DND-41 (cell line): ENCODE measurements at regions not wholly inside any gene's neighbourhood (a gene's known extent, or its start where the extent isn't known, plus 50 kb on each side); places are given as distances from the start of the nearest gene placed in this dataset.

Experiments used
- CTCF ChIP-seq: IDR thresholded peaks from 2 replicates; pipeline ENCODE4 v1.5.1; 2012; ENCODE audit warnings: borderline replicate concordance, low read length, moderate library complexity, mild to moderate bottlenecking; ENCODE audit not compliant: poor library complexity, severe bottlenecking; ENCODE audit errors: extremely low read depth
- EZH2 ChIP-seq: IDR thresholded peaks from 3 replicates; pipeline ENCODE4 v1.6.1; 2012; ENCODE audit warnings: borderline replicate concordance, low read depth, mild to moderate bottlenecking, moderate library complexity, low read length, inconsistent platforms; ENCODE audit not compliant: severe bottlenecking

- TF ChIP-seq CTCF = no peak
- no peak for TF ChIP-seq EZH2
Observed at GRCh38 chr11:112665291-112665690, 295.9 kb upstream of the NCAM1 start.
